Upper lobe of right lung (tissue), 1 donor: ENCODE measurements at regions not wholly inside any gene's neighbourhood (a gene's known extent, or its start where the extent isn't known, plus 50 kb on each side); places are given as distances from the start of the nearest gene placed in this dataset.

Source experiments
- ATAC-seq: fragments of 200-7000 bp; cut with Tn5 transposase; one replicate; pipeline ENCODE4 v1.9.1; 2020; ENCODE audit warnings: mild to moderate bottlenecking, moderate library complexity
- DNase-seq: peaks from one replicate; pipeline ENCODE4 v3.0.0-alpha.2; 2020
- H3K27ac ChIP-seq: fragments of 200-600 bp; one replicate; pipeline ENCODE4 v1.8.0; 2022
- H3K27me3 ChIP-seq: fragments of 200-600 bp; one replicate; pipeline ENCODE4 v1.8.0; 2022; ENCODE audit warnings: mild to moderate bottlenecking
- H3K36me3 ChIP-seq: fragments of 200-600 bp; one replicate; pipeline ENCODE4 v1.8.0; 2022
- H3K4me1 ChIP-seq: fragments of 200-600 bp; one replicate; pipeline ENCODE4 v1.8.0; 2022
- H3K4me3 ChIP-seq: fragments of 200-600 bp; one replicate; pipeline ENCODE4 v1.8.0; 2022; ENCODE audit warnings: mild to moderate bottlenecking
- H3K9me3 ChIP-seq: fragments of 200-600 bp; one replicate; pipeline ENCODE4 v1.8.0; 2022
- intact Hi-C: fragments of 100-400 bp; cut with DNase I; formaldehyde crosslinking; loops from one replicate; pipeline ENCODE4 v1.11.0; 2022
- TF ChIP-seq, protein P1 (sequence below): fragments of 200-600 bp; IDR thresholded peaks from one replicate; pipeline ENCODE4 v1.8.0; 2022; ENCODE audit warnings: antibody characterized with exemption
- donor health status: DM: no; HTN: yes; CAD: no; lungs with severe emphysema.

DNA sequence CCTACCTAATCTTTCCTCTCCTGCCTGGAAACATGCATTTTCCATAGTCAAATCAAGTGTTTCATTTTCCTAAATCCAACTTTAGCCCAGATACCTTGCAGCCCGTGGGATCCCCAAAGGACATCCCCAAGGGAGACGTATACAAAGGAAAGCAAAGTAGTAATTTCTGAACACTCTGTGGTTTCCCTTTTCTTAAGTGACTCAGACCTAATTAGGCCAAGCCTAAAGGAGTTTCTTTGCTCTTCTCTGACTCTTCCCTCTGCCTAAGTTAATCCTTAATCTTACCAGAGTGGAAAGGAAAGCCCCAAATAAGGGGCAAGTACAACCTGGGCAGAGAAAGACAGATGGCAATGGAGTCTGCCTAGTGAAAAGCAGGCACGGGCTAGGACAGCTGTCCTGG, 250.3 kb downstream of the SPTSSA start:
- Histone ChIP-seq H3K27ac (no peak overlapping the region), H3K36me3 (no peaks in the 10 kb centered on the region), H3K4me3 (no peak overlapping the region), H3K27me3 (peaks cover 8% of the 10 kb centered on the region), H3K9me3 (no peaks in the 10 kb centered on the region), H3K4me1 (no peaks in the 10 kb centered on the region)
- TF ChIP-seq, protein P1, sequence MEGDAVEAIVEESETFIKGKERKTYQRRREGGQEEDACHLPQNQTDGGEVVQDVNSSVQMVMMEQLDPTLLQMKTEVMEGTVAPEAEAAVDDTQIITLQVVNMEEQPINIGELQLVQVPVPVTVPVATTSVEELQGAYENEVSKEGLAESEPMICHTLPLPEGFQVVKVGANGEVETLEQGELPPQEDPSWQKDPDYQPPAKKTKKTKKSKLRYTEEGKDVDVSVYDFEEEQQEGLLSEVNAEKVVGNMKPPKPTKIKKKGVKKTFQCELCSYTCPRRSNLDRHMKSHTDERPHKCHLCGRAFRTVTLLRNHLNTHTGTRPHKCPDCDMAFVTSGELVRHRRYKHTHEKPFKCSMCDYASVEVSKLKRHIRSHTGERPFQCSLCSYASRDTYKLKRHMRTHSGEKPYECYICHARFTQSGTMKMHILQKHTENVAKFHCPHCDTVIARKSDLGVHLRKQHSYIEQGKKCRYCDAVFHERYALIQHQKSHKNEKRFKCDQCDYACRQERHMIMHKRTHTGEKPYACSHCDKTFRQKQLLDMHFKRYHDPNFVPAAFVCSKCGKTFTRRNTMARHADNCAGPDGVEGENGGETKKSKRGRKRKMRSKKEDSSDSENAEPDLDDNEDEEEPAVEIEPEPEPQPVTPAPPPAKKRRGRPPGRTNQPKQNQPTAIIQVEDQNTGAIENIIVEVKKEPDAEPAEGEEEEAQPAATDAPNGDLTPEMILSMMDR: no peak
- intact Hi-C loops: no loop called here
- no peak for ATAC-seq
- no peak for DNase-seq

- no peaks in the 10 kb centered on the region for H3K4me1 ChIP-seq
- no peaks in the 10 kb centered on the region for H3K36me3 ChIP-seq
- peaks cover 13% of the 10 kb centered on the region for H3K27me3 ChIP-seq
- DNase-seq (no peak), ATAC-seq (no peak)
- TF ChIP-seq, protein P1: no peak
- H3K27ac ChIP-seq: no peak overlapping the region
- intact Hi-C loops: no loop called here
- H3K9me3 ChIP-seq: no peaks in the 10 kb centered on the region
- no peak overlapping the region for H3K4me3 ChIP-seq
These were observed 253.5 kb downstream of the SPTSSA start for GRCh38 chr14:34208532-34208931.

- Histone ChIP-seq H3K36me3 (no peaks in the 10 kb centered on the region), H3K27ac (no peak overlapping the region), H3K4me1 (no peaks in the 10 kb centered on the region), H3K9me3 (no peaks in the 10 kb centered on the region), H3K4me3 (no peak overlapping the region), H3K27me3 (peaks cover 13% of the 10 kb centered on the region)
- intact Hi-C loops: no loop called here
- TF ChIP-seq, protein P1: no peak
- no peak for ATAC-seq
- DNase-seq: no peak
These were observed 254.9 kb upstream of the EGLN3 start for GRCh38 chr14:34205799-34206198.

- DNase-seq (no peak), ATAC-seq (no peak)
- H3K4me3 ChIP-seq: no peak overlapping the region
- no peaks in the 10 kb centered on the region for H3K9me3 ChIP-seq
- TF ChIP-seq, protein P1: no peak
- peaks cover 13% of the 10 kb centered on the region for H3K27me3 ChIP-seq
- H3K27ac ChIP-seq: no peak overlapping the region
- H3K36me3 ChIP-seq: no peaks in the 10 kb centered on the region
- no peaks in the 10 kb centered on the region for H3K4me1 ChIP-seq
- intact Hi-C loops: no loop called here
These were observed 253.9 kb upstream of the EGLN3 start for GRCh38 chr14:34204774-34205173.

GRCh38 chr14:34203251-34203722, 252.4 kb upstream of the EGLN3 start:
- Histone ChIP-seq H3K36me3 (no peaks in the 10 kb centered on the region), H3K27me3 (peaks cover 14% of the 10 kb centered on the region), H3K4me1 (no peaks in the 10 kb centered on the region), H3K27ac (no peak overlapping the region), H3K4me3 (no peak overlapping the region), H3K9me3 (no peaks in the 10 kb centered on the region)
- intact Hi-C loops: no loop called here
- TF ChIP-seq, protein P1: no peak
- ATAC-seq (no peak), DNase-seq (no peak)
